Activated T-helper 1 cell treated with anti-CD3 and anti-CD28 coated beads, Interleukin-12 subunit alpha, Interleukin-12 subunit beta, Interleukin-2, Interleukin-4 antibody, amounts not matched to agents 30 ng/mL and 10 ng/mL and 1 ng/mL, durations not matched to agents 14 hours and 24 hours and 36 hours (primary cell): ENCODE measurements at regions not wholly inside any gene's neighbourhood (a gene's known extent, or its start where the extent isn't known, plus 50 kb on each side); places are given as distances from the start of the nearest gene placed in this dataset.

ENCODE experiments used
- DNase-seq: peaks from one replicate; pipeline ENCODE4 v3.0.0; 2021; ENCODE audit warnings: low spot score
- H3K27ac Mint-ChIP-seq: one replicate; pipeline ENCODE4 v1.8.0; 2021; ENCODE audit warnings: mild to moderate bottlenecking, mixed read lengths
- H3K27me3 Mint-ChIP-seq: one replicate; pipeline ENCODE4 v1.8.0; 2022; ENCODE audit warnings: mild to moderate bottlenecking, moderate library complexity, mixed read lengths; ENCODE audit not compliant: insufficient read depth
- H3K36me3 Mint-ChIP-seq: one replicate; pipeline ENCODE4 v1.8.0; 2021; ENCODE audit warnings: low read depth, mixed read lengths
- H3K4me1 Mint-ChIP-seq: one replicate; pipeline ENCODE4 v1.8.0; 2021; ENCODE audit warnings: low read depth, mixed read lengths
- H3K4me3 Mint-ChIP-seq: one replicate; pipeline ENCODE4 v1.8.0; 2021; ENCODE audit warnings: mild to moderate bottlenecking, moderate library complexity, mixed read lengths
- H3K9me3 Mint-ChIP-seq: one replicate; pipeline ENCODE4 v1.8.0; 2021; ENCODE audit warnings: mixed read lengths
- intact Hi-C: fragments of 100-400 bp; cut with micrococcal nuclease; formaldehyde crosslinking; loops from one replicate; pipeline ENCODE4 v1.15.1; 2024

- no peaks in the 10 kb centered on the region for H3K36me3 Mint-ChIP-seq
- DNase-seq: no peak
- H3K27me3 Mint-ChIP-seq: no peaks in the 10 kb centered on the region
- H3K27ac Mint-ChIP-seq: no peak overlapping the region
- H3K4me1 Mint-ChIP-seq: no peaks in the 10 kb centered on the region
- H3K9me3 Mint-ChIP-seq: no peaks in the 10 kb centered on the region
- no peak overlapping the region for H3K4me3 Mint-ChIP-seq
- intact Hi-C loops: no loop called here
Measured at GRCh38 chrX:98029861-98030260, 1146.2 kb downstream of the RPA4 start.

GRCh38 chrX:98057176-98057575 lies 1173.5 kb downstream of the RPA4 start:
- Mint-ChIP-seq H3K27ac (no peak overlapping the region), H3K4me1 (no peaks in the 10 kb centered on the region), H3K36me3 (no peaks in the 10 kb centered on the region), H3K4me3 (no peak overlapping the region), H3K27me3 (no peaks in the 10 kb centered on the region), H3K9me3 (no peaks in the 10 kb centered on the region)
- DNase-seq: no peak
- intact Hi-C loops: no loop called here

DNA sequence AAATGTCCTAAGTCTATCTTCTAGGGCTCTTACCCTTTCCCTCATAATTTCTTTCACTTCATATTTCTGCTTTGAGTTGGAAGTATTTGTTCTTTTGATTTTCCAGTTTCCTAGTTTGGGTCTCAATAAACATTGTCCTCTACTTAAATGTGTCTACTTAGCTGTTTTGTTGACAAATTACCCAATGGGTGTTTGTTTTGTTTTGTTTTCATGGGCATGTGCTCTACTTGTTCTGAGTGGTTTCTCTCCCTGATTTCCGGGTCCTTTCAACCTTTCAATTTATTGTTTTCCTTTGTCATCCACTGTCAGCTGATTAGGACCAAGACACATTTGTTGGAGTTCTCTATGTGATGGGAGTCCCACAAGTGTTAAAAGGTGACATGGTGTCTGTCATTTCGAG lies 1181.4 kb downstream of the RPA4 start:
- no peak overlapping the region for H3K27ac Mint-ChIP-seq
- DNase-seq: no peak

GRCh38 chrX:98067611-98068010 lies 1183.9 kb downstream of the RPA4 start:
- intact Hi-C loops: no loop called here
- Mint-ChIP-seq H3K27me3 (no peaks in the 10 kb centered on the region), H3K27ac (no peak overlapping the region), H3K4me1 (no peaks in the 10 kb centered on the region), H3K9me3 (no peaks in the 10 kb centered on the region), H3K4me3 (no peak overlapping the region), H3K36me3 (no peaks in the 10 kb centered on the region)
- no peak for DNase-seq

More for the DNA sequence above, 1181.4 kb downstream of the RPA4 start:
- Mint-ChIP-seq H3K36me3 (no peaks in the 10 kb centered on the region), H3K4me1 (no peaks in the 10 kb centered on the region), H3K27me3 (no peaks in the 10 kb centered on the region), H3K4me3 (no peak overlapping the region), H3K9me3 (no peaks in the 10 kb centered on the region)
- intact Hi-C loops: no loop called here

- DNase-seq: no peak
- Mint-ChIP-seq H3K4me3 (no peak overlapping the region), H3K27me3 (no peaks in the 10 kb centered on the region), H3K4me1 (no peaks in the 10 kb centered on the region), H3K27ac (no peak overlapping the region), H3K9me3 (no peaks in the 10 kb centered on the region), H3K36me3 (no peaks in the 10 kb centered on the region)
- intact Hi-C loops: no loop called here
Measured at GRCh38 chrX:98068024-98068580, 1184.4 kb downstream of the RPA4 start.

DNA sequence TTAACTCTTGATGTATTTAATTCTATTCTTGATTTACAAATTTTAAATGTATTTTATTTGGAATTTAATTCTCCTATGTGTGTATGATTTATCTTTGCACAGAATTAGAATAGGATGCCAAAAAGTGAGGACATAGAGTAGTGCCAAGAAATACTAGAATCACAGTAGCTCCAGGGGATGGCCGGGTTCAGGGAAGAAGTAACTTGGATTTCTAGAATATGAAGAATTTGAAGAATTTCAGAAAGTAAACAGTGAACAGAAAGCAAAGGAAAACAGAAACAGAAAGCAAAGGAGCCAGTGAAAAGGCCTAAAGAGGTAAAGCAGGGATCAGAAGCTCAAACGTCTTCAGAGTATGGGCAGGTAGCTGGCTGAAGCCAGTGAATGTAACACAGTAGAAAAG lies 1187.6 kb downstream of the RPA4 start:
- no peaks in the 10 kb centered on the region for H3K9me3 Mint-ChIP-seq
- DNase-seq: no peak
- intact Hi-C loops: no loop called here
- H3K36me3 Mint-ChIP-seq: no peaks in the 10 kb centered on the region
- H3K4me1 Mint-ChIP-seq: no peaks in the 10 kb centered on the region
- H3K4me3 Mint-ChIP-seq: no peak overlapping the region
- no peaks in the 10 kb centered on the region for H3K27me3 Mint-ChIP-seq
- no peak overlapping the region for H3K27ac Mint-ChIP-seq

GRCh38 chrX:98077440-98077839 lies 1193.7 kb downstream of the RPA4 start:
- H3K4me1 Mint-ChIP-seq: no peaks in the 10 kb centered on the region
- H3K27me3 Mint-ChIP-seq: no peaks in the 10 kb centered on the region
- intact Hi-C loops: no loop called here
- peaks cover 7% of the 10 kb centered on the region for H3K9me3 Mint-ChIP-seq
- H3K27ac Mint-ChIP-seq: no peak overlapping the region
- no peak overlapping the region for H3K4me3 Mint-ChIP-seq
- no peak for DNase-seq
- H3K36me3 Mint-ChIP-seq: no peaks in the 10 kb centered on the region

DNA sequence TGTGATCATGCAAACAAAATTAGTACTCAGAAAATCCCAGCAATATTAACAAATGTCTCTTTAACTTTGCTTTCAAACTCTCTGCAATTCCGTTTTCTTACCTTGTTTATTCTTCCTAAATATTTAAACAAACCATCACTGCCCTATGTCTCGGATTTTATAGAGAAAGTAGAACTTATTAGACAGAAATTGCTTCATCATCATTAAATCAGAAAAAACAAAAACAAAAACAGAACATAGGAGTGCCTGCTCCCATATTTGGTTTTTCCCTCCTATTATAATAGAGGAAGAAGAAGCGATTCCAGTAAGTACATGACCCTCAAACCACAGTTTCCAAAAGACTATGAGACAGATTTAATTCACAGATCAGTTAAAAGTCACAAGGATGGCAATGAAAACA lies 1228.0 kb downstream of the RPA4 start:
- H3K4me3 Mint-ChIP-seq: no peak overlapping the region
- no peak overlapping the region for H3K27ac Mint-ChIP-seq
- no peaks in the 10 kb centered on the region for H3K4me1 Mint-ChIP-seq
- no peaks in the 10 kb centered on the region for H3K27me3 Mint-ChIP-seq
- H3K36me3 Mint-ChIP-seq: no peaks in the 10 kb centered on the region
- H3K9me3 Mint-ChIP-seq: no peaks in the 10 kb centered on the region
- intact Hi-C loops: no loop called here
- no peak for DNase-seq

- H3K27ac Mint-ChIP-seq: no peak overlapping the region
- H3K4me1 Mint-ChIP-seq: no peaks in the 10 kb centered on the region
- H3K36me3 Mint-ChIP-seq: no peaks in the 10 kb centered on the region
- intact Hi-C loops: no loop called here
- no peak for DNase-seq
- H3K9me3 Mint-ChIP-seq: no peaks in the 10 kb centered on the region
- no peak overlapping the region for H3K4me3 Mint-ChIP-seq
- H3K27me3 Mint-ChIP-seq: no peaks in the 10 kb centered on the region
Measured at GRCh38 chrX:98114021-98114420, 1230.3 kb downstream of the RPA4 start.

DNA sequence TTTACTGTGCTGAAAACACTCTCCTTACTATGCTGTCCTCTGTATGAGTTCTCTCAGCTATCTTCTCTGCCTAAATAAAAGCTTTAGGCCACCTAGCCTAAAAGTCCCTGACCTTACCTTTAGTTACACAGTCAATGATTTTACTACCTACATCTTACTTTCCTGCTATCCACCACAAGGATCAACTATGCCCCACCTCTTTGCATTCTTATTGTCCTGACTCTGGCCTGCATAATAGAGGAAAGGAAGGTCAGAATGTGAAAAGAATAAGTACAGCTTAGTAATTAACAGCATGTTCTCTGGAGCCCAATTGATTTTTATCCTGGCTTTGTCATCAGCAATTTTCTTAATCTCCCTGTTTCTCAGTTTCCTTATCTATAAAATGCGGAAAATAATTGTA lies 1257.8 kb downstream of the RPA4 start:
- Mint-ChIP-seq H3K4me1 (no peaks in the 10 kb centered on the region), H3K4me3 (no peak overlapping the region), H3K9me3 (peaks cover 5% of the 10 kb centered on the region), H3K27me3 (no peaks in the 10 kb centered on the region), H3K36me3 (no peaks in the 10 kb centered on the region), H3K27ac (no peak overlapping the region)
- intact Hi-C loops: no loop called here
- DNase-seq: no peak

DNA sequence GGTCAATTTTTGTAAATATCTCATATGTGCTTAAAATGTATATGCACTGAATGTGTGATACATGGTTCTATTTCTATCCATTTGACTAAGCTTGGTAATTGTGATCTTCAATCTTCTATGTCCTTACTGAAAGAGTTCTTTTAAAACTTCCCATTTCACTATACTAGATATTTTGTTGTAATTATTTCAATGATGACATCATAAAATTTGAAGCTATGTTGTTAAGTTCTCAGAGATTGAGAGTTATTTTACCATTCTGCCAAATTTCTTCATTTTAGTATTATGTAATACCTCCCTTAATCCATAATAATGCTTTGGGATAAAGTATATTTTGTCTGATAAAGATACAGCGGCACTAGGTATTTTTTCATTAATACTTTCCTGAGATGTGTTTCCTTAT lies 1307.3 kb downstream of the RPA4 start:
- H3K27me3 Mint-ChIP-seq: no peaks in the 10 kb centered on the region
- no peak for DNase-seq
- H3K9me3 Mint-ChIP-seq: no peaks in the 10 kb centered on the region
- H3K4me1 Mint-ChIP-seq: no peaks in the 10 kb centered on the region
- no peaks in the 10 kb centered on the region for H3K36me3 Mint-ChIP-seq
- H3K27ac Mint-ChIP-seq: no peak overlapping the region
- no peak overlapping the region for H3K4me3 Mint-ChIP-seq
- intact Hi-C loops: no loop called here

DNA sequence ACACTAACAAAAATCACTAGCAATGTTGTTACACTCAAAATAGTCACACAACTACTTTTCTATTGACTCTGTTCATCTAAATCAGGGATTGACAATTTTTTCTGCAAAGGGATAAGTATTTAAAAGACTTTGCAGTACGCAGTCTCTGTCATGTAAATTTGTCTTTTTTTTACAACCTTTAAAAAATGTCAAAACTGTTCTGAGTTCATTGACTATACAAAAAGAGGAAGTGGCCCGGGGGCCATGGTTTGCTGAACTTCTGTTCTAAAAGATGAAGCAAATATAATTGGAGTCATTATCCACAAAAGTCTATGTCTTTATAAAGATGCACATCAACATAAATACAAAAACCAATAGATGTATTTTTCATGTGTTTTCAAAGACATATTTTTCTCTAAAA lies 1310.3 kb downstream of the RPA4 start:
- no peak overlapping the region for H3K27ac Mint-ChIP-seq
- H3K36me3 Mint-ChIP-seq: no peaks in the 10 kb centered on the region
- intact Hi-C loops: no loop called here
- H3K27me3 Mint-ChIP-seq: no peaks in the 10 kb centered on the region
- H3K9me3 Mint-ChIP-seq: peaks cover 3% of the 10 kb centered on the region
- DNase-seq: no peak
- no peaks in the 10 kb centered on the region for H3K4me1 Mint-ChIP-seq
- H3K4me3 Mint-ChIP-seq: no peak overlapping the region

DNA sequence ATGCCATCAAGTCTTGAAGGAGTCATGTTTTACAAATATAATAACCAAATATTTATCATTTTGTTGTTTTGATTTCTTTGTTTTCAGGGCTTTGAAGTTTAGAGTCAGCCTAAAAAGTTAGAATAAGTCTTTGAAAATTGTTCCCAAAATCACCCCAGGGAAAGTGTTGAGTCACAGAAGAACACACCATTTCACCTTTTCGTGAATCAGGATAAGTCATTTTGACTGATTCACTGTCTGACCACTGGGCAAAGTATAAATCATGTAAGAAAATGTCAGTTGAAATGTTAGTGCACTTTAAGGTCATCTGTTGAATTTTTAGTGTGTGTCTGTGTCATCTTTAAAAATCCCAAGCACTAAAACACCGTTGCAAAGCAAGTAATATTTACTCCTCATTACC lies 1320.1 kb downstream of the RPA4 start:
- intact Hi-C loops: no loop called here
- H3K27me3 Mint-ChIP-seq: no peaks in the 10 kb centered on the region
- H3K36me3 Mint-ChIP-seq: no peaks in the 10 kb centered on the region
- no peak overlapping the region for H3K27ac Mint-ChIP-seq
- no peak overlapping the region for H3K4me3 Mint-ChIP-seq
- no peak for DNase-seq
- no peaks in the 10 kb centered on the region for H3K4me1 Mint-ChIP-seq
- H3K9me3 Mint-ChIP-seq: peaks cover 8% of the 10 kb centered on the region

DNA sequence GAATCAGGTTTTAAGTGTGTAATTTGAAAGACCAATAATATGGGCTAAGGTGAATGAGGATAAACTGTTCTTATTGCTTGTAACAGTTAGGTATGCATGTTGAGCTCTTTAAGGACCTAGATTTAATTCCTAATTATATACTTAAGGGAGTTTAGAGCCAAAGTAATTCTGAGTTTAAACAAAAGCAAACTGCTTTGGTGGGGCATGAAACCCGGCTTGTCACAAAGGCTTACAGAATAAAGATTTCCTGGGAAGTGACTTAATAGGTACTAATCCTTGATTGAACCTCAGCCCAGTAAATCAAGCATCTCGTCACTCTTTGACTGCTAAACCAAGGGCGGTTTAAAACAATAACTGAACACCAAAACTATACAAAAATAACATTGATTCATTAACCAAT lies 1324.2 kb downstream of the RPA4 start:
- Mint-ChIP-seq H3K27ac (no peak overlapping the region), H3K36me3 (no peaks in the 10 kb centered on the region), H3K27me3 (no peaks in the 10 kb centered on the region), H3K4me3 (no peak overlapping the region), H3K9me3 (peaks cover 9% of the 10 kb centered on the region), H3K4me1 (no peaks in the 10 kb centered on the region)
- intact Hi-C loops: no loop called here
- DNase-seq: no peak
